K562 (cell line): ENCODE measurements at regions not wholly inside any gene's neighbourhood (a gene's known extent, or its start where the extent isn't known, plus 50 kb on each side); places are given as distances from the start of the nearest gene placed in this dataset.
A peak's percentile ranks its signal among the peaks of the same experiment; 100 is the strongest.

Experiments
- ATAC-seq: fragments of 200-7000 bp; cut with Tn5 transposase; 3 replicates; pipeline ENCODE4 v1.9.1; 2020; ENCODE audit warnings: moderate library complexity
- BruUV-seq: library from RNA; stranded (reverse); fragments of 400-500 nt; replicated peaks from 2 replicates; lab custom pipeline; 2021; lab: Mats Ljungman, UMichigan
- CTCF ChIA-PET: fragments of 300-600 bp; formaldehyde crosslinking; extraction: SDS; loops from one replicate; lab custom pipeline; 2021; ENCODE audit warnings: low intra/inter-chr PET ratio; lab: Yijun Ruan, JAX
- POLR2A ChIA-PET: fragments of 300-600, 350-650 bp; sonication (Branson Sonifier 250); formaldehyde crosslinking; extraction: SDS; loops from one replicate; lab custom pipeline; 2021; ENCODE audit warnings: antibody characterized with exemption, inconsistent platforms; lab: Yijun Ruan, JAX
- DNase-seq, 4 experiments: peaks; one replicate each; pipeline versions ENCODE4 v3.0.0 to v3.0.0-alpha.2; 2011 to 2018; ENCODE audit warnings: low spot score in 3 of 4, mixed read lengths in 3 of 4; ENCODE audit errors: extremely low read depth in 1 of 4
- FAIRE-seq: peaks from 2 replicates; lab custom pipeline; 2011; peaks lifted over from hg19 to GRCh38; lab: Jason Lieb, UNC
- H2AFZ ChIP-seq: 2 replicates; pipeline ENCODE4 v1.6.0; 2011; ENCODE audit warnings: low read depth, low read length, control low read depth, inconsistent platforms
- H3K27ac ChIP-seq: fragments of 200-600 bp; 3 replicates; pipeline ENCODE4 v1.8.0; 2011; ENCODE audit warnings: low read depth, mild to moderate bottlenecking, control low read depth, inconsistent platforms, low read length, moderate library complexity, mixed read lengths; ENCODE audit errors: extremely low read depth
- H3K27me3 ChIP-seq, 2 experiments: fragments of 300-600 bp in 1 of 2; 2 replicates in 1 of 2; 3 replicates in 1 of 2; pipeline versions ENCODE4 v1.6.0 to v1.8.0; 2011; ENCODE audit warnings: inconsistent platforms in 2 of 2, low read length in 2 of 2, mild to moderate bottlenecking in 1 of 2, mixed read lengths in 1 of 2, moderate library complexity in 1 of 2; ENCODE audit not compliant: control insufficient read depth in 2 of 2, insufficient read depth in 2 of 2
- H3K36me3 ChIP-seq: fragments of 300-600 bp; 3 replicates; pipeline ENCODE4 v1.8.0; 2011; ENCODE audit warnings: mild to moderate bottlenecking, low read length, inconsistent platforms; ENCODE audit not compliant: control insufficient read depth, insufficient read depth
- H3K4me1 ChIP-seq, 2 experiments: fragments of 200-600 bp in 1 of 2; replicated peaks in 1 of 2; 2 replicates in 1 of 2; 3 replicates in 1 of 2; pipeline versions ENCODE4 v1.5.1 to v1.8.0; 2011; ENCODE audit warnings: inconsistent platforms in 2 of 2, low read length in 2 of 2, mild to moderate bottlenecking in 1 of 2, mixed read lengths in 1 of 2, moderate library complexity in 1 of 2; ENCODE audit not compliant: control insufficient read depth in 2 of 2, insufficient read depth in 2 of 2
- H3K4me2 ChIP-seq: 2 replicates; pipeline ENCODE4 v1.6.1; 2011; ENCODE audit warnings: low read length, control low read depth, inconsistent platforms, mixed read lengths; ENCODE audit not compliant: insufficient read depth
- H3K4me3 ChIP-seq: fragments of 200-600 bp; sonication (generic), shearing (Covaris generic); 2 replicates; pipeline ENCODE4 v1.5.1; 2016; ENCODE audit warnings: control low read depth, inconsistent platforms
- H3K79me2 ChIP-seq: fragments of 200-600 bp; 3 replicates; pipeline ENCODE4 v1.8.0; 2011; ENCODE audit warnings: low read length, inconsistent platforms; ENCODE audit not compliant: control insufficient read depth, insufficient read depth
- H3K9ac ChIP-seq, 2 experiments: 2 replicates each; pipeline versions ENCODE4 v1.6.0 to v1.6.1; 2011; ENCODE audit warnings: low read depth in 2 of 2, low read length in 2 of 2, control low read depth in 1 of 2, inconsistent platforms in 1 of 2, mild to moderate bottlenecking in 1 of 2, mixed read lengths in 1 of 2; ENCODE audit not compliant: insufficient read depth in 1 of 2
- H3K9me1 ChIP-seq: one replicate; pipeline ENCODE4 v1.6.0; 2011; ENCODE audit warnings: inconsistent platforms, mild to moderate bottlenecking, low read length, moderate library complexity; ENCODE audit not compliant: control insufficient read depth, insufficient read depth
- H3K9me3 ChIP-seq: replicated peaks from 2 replicates; pipeline ENCODE4 v1.5.1; 2011; ENCODE audit warnings: low read depth, low read length, inconsistent platforms; ENCODE audit not compliant: control insufficient read depth, insufficient read depth
- H4K20me1 ChIP-seq: replicated peaks from 2 replicates; pipeline ENCODE4 v1.6.1; 2011; ENCODE audit warnings: low read length, inconsistent platforms, mixed read lengths; ENCODE audit not compliant: control insufficient read depth, insufficient read depth
- ARID3A ChIP-seq: IDR thresholded peaks from 2 replicates; pipeline ENCODE4 v1.6.1; 2012; ENCODE audit warnings: low read depth, low read length, improper control_type of control experiment, borderline replicate concordance
- CEBPB ChIP-seq: fragments of 450-650 bp; IDR thresholded peaks from 2 replicates; pipeline ENCODE4 v1.6.1; 2016; ENCODE audit warnings: missing genetic modification characterization, missing compliant biosample characterization
- SFPQ ChIP-seq: fragments of 200-400 bp; formaldehyde crosslinking; IDR thresholded peaks from 2 replicates; pipeline ENCODE4 v1.6.1; 2017; ENCODE audit warnings: mild to moderate bottlenecking, low read depth, low read length, moderate library complexity
- SNRNP70 ChIP-seq: fragments of 200-400 bp; formaldehyde crosslinking; optimal IDR thresholded peaks from 2 replicates; pipeline ENCODE3; 2017; ENCODE audit warnings: low read depth, low read length
- ZNF316 ChIP-seq: fragments of 450-650 bp; IDR thresholded peaks from 2 replicates; pipeline ENCODE4 v1.6.1; 2016
- WGBS: fragments of 100-300 bp; shearing (Covaris generic); methylation state at CpG from one replicate; pipeline ENCODE4 v1.1.6; 2016; ENCODE audit warnings: low coverage, mixed read lengths; ENCODE audit not compliant: insufficient coverage; ENCODE audit errors: missing lambda C conversion rate; 5-methylcytosine and 5-hydroxymethylcytosine counted together
- in situ Hi-C: fragments of 300-500 bp; cut with MboI; formaldehyde crosslinking; loops from 4 replicates; pipeline ENCODE4 v1.15.0; 2018; ENCODE audit warnings: inconsistent platforms, mixed read lengths
- intact Hi-C: fragments of 100-400 bp; cut with micrococcal nuclease; formaldehyde crosslinking; loops from 2 replicates; pipeline ENCODE4 v1.14.2; 2022
- TF ChIP-seq, protein P1 (sequence below): fragments of 450-650 bp; IDR thresholded peaks from 2 replicates; pipeline ENCODE4 v1.6.1; 2017; ENCODE audit warnings: mild to moderate bottlenecking, moderate library complexity
- TF ChIP-seq, protein P2 (sequence below): fragments of 450-650 bp; IDR thresholded peaks from 2 replicates; pipeline ENCODE4 v1.6.1; 2017; ENCODE audit warnings: antibody characterized with exemption

DNA sequence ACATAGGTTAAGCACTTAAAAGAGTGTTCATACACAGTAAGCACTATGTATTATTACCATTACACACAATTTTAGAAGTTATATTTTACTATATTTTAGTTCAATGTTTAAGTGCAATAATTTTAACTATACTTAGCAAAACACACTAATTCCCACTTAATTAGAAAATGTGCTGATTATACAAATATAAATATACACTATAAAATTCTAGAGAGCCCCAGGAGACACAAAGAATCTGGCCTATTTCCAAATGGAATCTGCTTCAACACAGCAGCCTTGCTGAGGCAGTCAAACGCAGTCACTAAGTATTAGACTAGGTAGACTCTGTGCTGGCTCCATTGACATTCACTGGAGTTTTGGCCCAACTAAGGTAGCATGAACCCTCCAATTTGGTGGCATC, 160.9 kb downstream of the CETN3 start:
- in situ Hi-C loops (no loop called here), intact Hi-C loops (no loop called here)
- no peaks in the 10 kb centered on the region for H3K79me2 ChIP-seq
- DNase-seq: no peak
- POLR2A ChIA-PET: no interaction called here
- H3K4me2 ChIP-seq: no peak overlapping the region
- no peak overlapping the region for H3K4me3 ChIP-seq
- no peak for ATAC-seq
- H4K20me1 ChIP-seq: no peaks in the 10 kb centered on the region
- CTCF ChIA-PET: no interaction called here
- no TSS peak for BruUV-seq
- no peaks in the 10 kb centered on the region for H3K9me1 ChIP-seq
- H3K27me3 ChIP-seq: no peaks in the 10 kb centered on the region
- H3K27ac ChIP-seq: no peak overlapping the region
- FAIRE-seq: no peak
- H3K9ac ChIP-seq: no peak overlapping the region
- H3K4me1 ChIP-seq: no peaks in the 10 kb centered on the region
- H3K36me3 ChIP-seq: no peaks in the 10 kb centered on the region
- H2AFZ ChIP-seq: no peak overlapping the region
- 0% methylated on average over 1 of the region's 1 CpG for WGBS
- no peaks in the 10 kb centered on the region for H3K9me3 ChIP-seq
- TF ChIP-seq SNRNP70: no peak
- TF ChIP-seq CEBPB (tag): no peak
- TF ChIP-seq, protein P1, sequence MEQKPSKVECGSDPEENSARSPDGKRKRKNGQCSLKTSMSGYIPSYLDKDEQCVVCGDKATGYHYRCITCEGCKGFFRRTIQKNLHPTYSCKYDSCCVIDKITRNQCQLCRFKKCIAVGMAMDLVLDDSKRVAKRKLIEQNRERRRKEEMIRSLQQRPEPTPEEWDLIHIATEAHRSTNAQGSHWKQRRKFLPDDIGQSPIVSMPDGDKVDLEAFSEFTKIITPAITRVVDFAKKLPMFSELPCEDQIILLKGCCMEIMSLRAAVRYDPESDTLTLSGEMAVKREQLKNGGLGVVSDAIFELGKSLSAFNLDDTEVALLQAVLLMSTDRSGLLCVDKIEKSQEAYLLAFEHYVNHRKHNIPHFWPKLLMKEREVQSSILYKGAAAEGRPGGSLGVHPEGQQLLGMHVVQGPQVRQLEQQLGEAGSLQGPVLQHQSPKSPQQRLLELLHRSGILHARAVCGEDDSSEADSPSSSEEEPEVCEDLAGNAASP: no peak
- TF ChIP-seq, protein P2, sequence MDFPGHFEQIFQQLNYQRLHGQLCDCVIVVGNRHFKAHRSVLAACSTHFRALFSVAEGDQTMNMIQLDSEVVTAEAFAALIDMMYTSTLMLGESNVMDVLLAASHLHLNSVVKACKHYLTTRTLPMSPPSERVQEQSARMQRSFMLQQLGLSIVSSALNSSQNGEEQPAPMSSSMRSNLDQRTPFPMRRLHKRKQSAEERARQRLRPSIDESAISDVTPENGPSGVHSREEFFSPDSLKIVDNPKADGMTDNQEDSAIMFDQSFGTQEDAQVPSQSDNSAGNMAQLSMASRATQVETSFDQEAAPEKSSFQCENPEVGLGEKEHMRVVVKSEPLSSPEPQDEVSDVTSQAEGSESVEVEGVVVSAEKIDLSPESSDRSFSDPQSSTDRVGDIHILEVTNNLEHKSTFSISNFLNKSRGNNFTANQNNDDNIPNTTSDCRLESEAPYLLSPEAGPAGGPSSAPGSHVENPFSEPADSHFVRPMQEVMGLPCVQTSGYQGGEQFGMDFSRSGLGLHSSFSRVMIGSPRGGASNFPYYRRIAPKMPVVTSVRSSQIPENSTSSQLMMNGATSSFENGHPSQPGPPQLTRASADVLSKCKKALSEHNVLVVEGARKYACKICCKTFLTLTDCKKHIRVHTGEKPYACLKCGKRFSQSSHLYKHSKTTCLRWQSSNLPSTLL: no peak
- TF ChIP-seq ARID3A: no peak
- TF ChIP-seq ZNF316: peak; percentile 70
- no peak for TF ChIP-seq SFPQ
